ENCODE measurements at regions not wholly inside any gene's neighbourhood (a gene's known extent, or its start where the extent isn't known, plus 50 kb on each side); places are given as distances from the start of the nearest gene placed in this dataset.
"Not testable (repeated sequence)": the region's sequence is repeated elsewhere in the genome, so short reads cannot be mapped to it uniquely, and the experiment has no call there.

- Histone ChIP-seq H3K9ac (no peak overlapping the region), H2AFZ (ENCODE audit: low read depth) (no peak overlapping the region), H3K27me3 (ENCODE audit: insufficient read depth) (no peaks in the 10 kb centered on the region), H3K4me3 (ENCODE audit: low read depth in 2 of 2, low read length in 1 of 2) (no peak overlapping the region), H3F3A (replicated peaks; ENCODE audit: insufficient read depth) (peaks cover 3% of the 10 kb centered on the region), H3K27ac (ENCODE audit: low read depth in 2 of 2, low read length in 1 of 2) (no peak overlapping the region), H3K9me3 (no peaks in the 10 kb centered on the region), H3K9me2 (no peaks in the 10 kb centered on the region), H3K79me2 (ENCODE audit: insufficient read depth) (no peaks in the 10 kb centered on the region), H3K4me1 (ENCODE audit: control insufficient read depth in 1 of 2, insufficient read depth in 2 of 2, low read depth in 1 of 2, low read length in 1 of 2) (peaks cover 3 to 6% of the 10 kb centered on the region in 2 experiments; a peak in 2 of 4 replicates), H3K4me2 (no peak overlapping the region), H4K20me1 (ENCODE audit: insufficient read depth) (no peaks in the 10 kb centered on the region), H3K36me3 (replicated peaks in 1 of 2; ENCODE audit: control insufficient read depth in 1 of 2, insufficient read depth in 2 of 2, low read length in 1 of 2) (no peaks in the 10 kb centered on the region)
- DNase-seq: no peak
- CTCF ChIA-PET: interaction anchor here (1.2 kb wide), 1 partner anchor 120 kb away, joined by 3 read pairs; no protein-coding TSS in a partner anchor
- TF ChIP-seq USF1 (IDR thresholded peaks at IDR 0.05; ENCODE audit: borderline replicate concordance, low read depth): no peak
- no peak for TF ChIP-seq RCOR1 (IDR thresholded peaks at IDR 0.05; ENCODE audit: low read length)
- no peak for TF ChIP-seq POLR2AphosphoS5 (IDR thresholded peaks at IDR 0.05; ENCODE audit: low read depth, low read length)
- no peak for TF ChIP-seq REST (IDR thresholded peaks at IDR 0.05; ENCODE audit: low read depth, low read length)
- TF ChIP-seq JUND (IDR thresholded peaks at IDR 0.05): no peak
- TF ChIP-seq NFIC (IDR thresholded peaks at IDR 0.05; ENCODE audit: borderline replicate concordance): no peak
- TF ChIP-seq GATA2 (CRISPR knock-in tag; IDR thresholded peaks at IDR 0.05): no peak
- POLR2A ChIA-PET: no interaction called here
- 41% methylated on average over 2 of the region's 2 CpGs for WGBS (ENCODE audit: low lambda C conversion rate)
Observed at GRCh38 chr6:157753291-157753690, 69.8 kb upstream of the SNX9 start.

GRCh38 chr6:157753801-157754200, 69.2 kb upstream of the SNX9 start:
- CTCF ChIA-PET: interaction anchor here (1.2 kb wide), 1 partner anchor 119 kb away, joined by 3 read pairs; no protein-coding TSS in a partner anchor
- H3K4me2 ChIP-seq; H3K9me3 ChIP-seq; H3K27ac ChIP-seq (ENCODE audit: low read depth in 2 of 2, low read length in 1 of 2); H4K20me1 ChIP-seq (ENCODE audit: insufficient read depth); H3K36me3 ChIP-seq (replicated peaks in 1 of 2; ENCODE audit: control insufficient read depth in 1 of 2, insufficient read depth in 2 of 2, low read length in 1 of 2); H3K4me1 ChIP-seq (ENCODE audit: control insufficient read depth in 1 of 2, insufficient read depth in 2 of 2, low read depth in 1 of 2, low read length in 1 of 2); H3K9ac ChIP-seq; H2AFZ ChIP-seq (ENCODE audit: low read depth); H3K79me2 ChIP-seq (ENCODE audit: insufficient read depth); H3F3A ChIP-seq (replicated peaks; ENCODE audit: insufficient read depth); H3K9me2 ChIP-seq; POLR2A ChIA-PET; H3K27me3 ChIP-seq (ENCODE audit: insufficient read depth); DNase-seq; H3K4me3 ChIP-seq (ENCODE audit: low read depth in 2 of 2, low read length in 1 of 2): not testable (repeated sequence)
- 68% methylated on average over 4 of the region's 4 CpGs for WGBS (ENCODE audit: low lambda C conversion rate)

GRCh38 chr6:157754351-157754750, 68.7 kb upstream of the SNX9 start:
- no peak overlapping the region for H3K4me2 ChIP-seq
- no peaks in the 10 kb centered on the region for H3K9me3 ChIP-seq
- H3K4me3 ChIP-seq (ENCODE audit: low read depth in 2 of 2, low read length in 1 of 2): no peak overlapping the region
- no peaks in the 10 kb centered on the region for H4K20me1 ChIP-seq (ENCODE audit: insufficient read depth)
- DNase-seq: no peak
- no peaks in the 10 kb centered on the region for H3K79me2 ChIP-seq (ENCODE audit: insufficient read depth)
- no peaks in the 10 kb centered on the region for H3K27me3 ChIP-seq (ENCODE audit: insufficient read depth)
- CTCF ChIA-PET: interaction anchor here (1.2 kb wide), 1 partner anchor 119 kb away, joined by 3 read pairs; no protein-coding TSS in a partner anchor
- H3F3A ChIP-seq (replicated peaks; ENCODE audit: insufficient read depth): peaks cover 3% of the 10 kb centered on the region
- H3K9me2 ChIP-seq: no peaks in the 10 kb centered on the region
- H3K9ac ChIP-seq: no peak overlapping the region
- POLR2A ChIA-PET: no interaction called here
- H3K27ac ChIP-seq (ENCODE audit: low read depth in 2 of 2, low read length in 1 of 2): no peak overlapping the region
- no peaks in the 10 kb centered on the region for H3K36me3 ChIP-seq (replicated peaks in 1 of 2; ENCODE audit: control insufficient read depth in 1 of 2, insufficient read depth in 2 of 2, low read length in 1 of 2)
- 94% methylated on average over 7 of the region's 7 CpGs for whole genome bisulfite sequencing (ENCODE audit: low lambda C conversion rate)
- H3K4me1 ChIP-seq (ENCODE audit: control insufficient read depth in 1 of 2, insufficient read depth in 2 of 2, low read depth in 1 of 2, low read length in 1 of 2): peaks cover 3 to 6% of the 10 kb centered on the region in 2 experiments; a peak in 2 of 4 replicates
- no peak overlapping the region for H2AFZ ChIP-seq (ENCODE audit: low read depth)
- TF ChIP-seq MAX (IDR thresholded peaks at IDR 0.05; ENCODE audit: low read depth) (no peak), ZBTB33 (IDR thresholded peaks at IDR 0.05; ENCODE audit: borderline replicate concordance, low read depth) (no peak), EP300 (IDR thresholded peaks at IDR 0.05; ENCODE audit: borderline replicate concordance in 1 of 2, low read depth in 1 of 2, low read length in 1 of 2) (no peak), REST (IDR thresholded peaks at IDR 0.05; ENCODE audit: low read depth, low read length) (no peak), RAD21 (IDR thresholded peaks at IDR 0.05; ENCODE audit: low read length) (no peak)

Data from SK-N-SH (cell line).